AG04449 (cell line): ENCODE measurements at regions not wholly inside any gene's neighbourhood (a gene's known extent, or its start where the extent isn't known, plus 50 kb on each side); places are given as distances from the start of the nearest gene placed in this dataset.

Experiments used
- CTCF ChIA-PET: fragments of 350-600 bp; formaldehyde crosslinking; extraction: SDS; loops from one replicate; lab custom pipeline; 2021; ENCODE audit warnings: antibody characterized with exemption; lab: Yijun Ruan, JAX
- POLR2A ChIA-PET: fragments of 400-600, 350-600 bp; formaldehyde crosslinking; extraction: SDS; loops from one replicate; lab custom pipeline; 2020; ENCODE audit warnings: antibody characterized with exemption, inconsistent platforms; lab: Yijun Ruan, JAX
- DNase-seq: peaks from one replicate; pipeline ENCODE4 v3.0.0-alpha.2; 2010; ENCODE audit warnings: low read depth, low spot score
- H3K4me3 ChIP-seq: 2 replicates; pipeline ENCODE4 v1.5.1; 2011; ENCODE audit warnings: low read depth, mild to moderate bottlenecking, control low read depth, low read length
- TF ChIP-seq, protein P1 (sequence below): IDR thresholded peaks from one replicate; pipeline ENCODE4 v1.5.1; 2011; ENCODE audit warnings: mild to moderate bottlenecking, moderate library complexity, low read length, control low read depth, inconsistent platforms; ENCODE audit not compliant: insufficient read depth; ENCODE audit errors: missing control alignments

DNA sequence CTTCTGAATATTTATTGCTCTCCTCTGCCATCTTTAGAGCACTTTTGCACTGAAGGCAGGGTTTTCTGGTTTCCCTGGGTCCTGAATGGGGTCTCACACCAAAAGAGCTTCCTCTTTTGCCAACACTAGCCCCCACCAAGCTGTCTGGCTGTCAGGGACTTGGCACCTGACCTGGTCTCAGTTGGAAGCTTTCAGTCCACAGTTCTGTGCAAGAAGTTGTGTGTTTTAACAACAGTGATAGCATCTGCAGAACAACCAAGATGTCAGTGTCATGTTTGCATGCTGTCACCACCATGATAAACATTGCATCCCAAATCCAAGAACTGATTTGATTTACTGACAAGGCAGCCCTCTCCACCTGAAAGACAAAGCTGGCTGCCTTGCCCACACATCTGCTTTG, 448.5 kb upstream of the CCL2 start:
- TF ChIP-seq, protein P1, sequence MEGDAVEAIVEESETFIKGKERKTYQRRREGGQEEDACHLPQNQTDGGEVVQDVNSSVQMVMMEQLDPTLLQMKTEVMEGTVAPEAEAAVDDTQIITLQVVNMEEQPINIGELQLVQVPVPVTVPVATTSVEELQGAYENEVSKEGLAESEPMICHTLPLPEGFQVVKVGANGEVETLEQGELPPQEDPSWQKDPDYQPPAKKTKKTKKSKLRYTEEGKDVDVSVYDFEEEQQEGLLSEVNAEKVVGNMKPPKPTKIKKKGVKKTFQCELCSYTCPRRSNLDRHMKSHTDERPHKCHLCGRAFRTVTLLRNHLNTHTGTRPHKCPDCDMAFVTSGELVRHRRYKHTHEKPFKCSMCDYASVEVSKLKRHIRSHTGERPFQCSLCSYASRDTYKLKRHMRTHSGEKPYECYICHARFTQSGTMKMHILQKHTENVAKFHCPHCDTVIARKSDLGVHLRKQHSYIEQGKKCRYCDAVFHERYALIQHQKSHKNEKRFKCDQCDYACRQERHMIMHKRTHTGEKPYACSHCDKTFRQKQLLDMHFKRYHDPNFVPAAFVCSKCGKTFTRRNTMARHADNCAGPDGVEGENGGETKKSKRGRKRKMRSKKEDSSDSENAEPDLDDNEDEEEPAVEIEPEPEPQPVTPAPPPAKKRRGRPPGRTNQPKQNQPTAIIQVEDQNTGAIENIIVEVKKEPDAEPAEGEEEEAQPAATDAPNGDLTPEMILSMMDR: no peak
- ChIA-PET CTCF (no interaction called here), POLR2A (no interaction called here)
- DNase-seq: no peak
- H3K4me3 ChIP-seq: no peak overlapping the region

DNA sequence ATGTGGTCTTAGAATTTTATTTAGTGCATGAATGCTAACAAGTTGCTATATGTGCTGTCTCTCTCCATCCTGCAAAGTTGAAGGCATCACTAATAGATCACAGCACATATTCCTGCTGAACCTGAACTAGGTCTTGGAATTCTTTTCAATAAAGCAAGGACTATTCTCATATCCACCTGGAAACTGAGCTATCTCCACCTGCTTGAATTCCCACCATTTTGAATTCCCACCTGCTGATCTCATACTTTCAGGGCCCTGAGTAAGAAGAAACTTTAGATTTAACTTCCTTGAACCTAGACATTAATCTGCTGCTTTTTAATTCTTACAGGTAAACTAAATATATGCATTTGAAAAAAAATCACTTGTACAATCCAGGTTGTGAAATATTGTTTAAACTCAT, 445.3 kb upstream of the CCL2 start:
- no peak overlapping the region for H3K4me3 ChIP-seq
- ChIA-PET POLR2A (no interaction called here), CTCF (no interaction called here)
- TF ChIP-seq, protein P1: no peak
- DNase-seq: no peak

DNA sequence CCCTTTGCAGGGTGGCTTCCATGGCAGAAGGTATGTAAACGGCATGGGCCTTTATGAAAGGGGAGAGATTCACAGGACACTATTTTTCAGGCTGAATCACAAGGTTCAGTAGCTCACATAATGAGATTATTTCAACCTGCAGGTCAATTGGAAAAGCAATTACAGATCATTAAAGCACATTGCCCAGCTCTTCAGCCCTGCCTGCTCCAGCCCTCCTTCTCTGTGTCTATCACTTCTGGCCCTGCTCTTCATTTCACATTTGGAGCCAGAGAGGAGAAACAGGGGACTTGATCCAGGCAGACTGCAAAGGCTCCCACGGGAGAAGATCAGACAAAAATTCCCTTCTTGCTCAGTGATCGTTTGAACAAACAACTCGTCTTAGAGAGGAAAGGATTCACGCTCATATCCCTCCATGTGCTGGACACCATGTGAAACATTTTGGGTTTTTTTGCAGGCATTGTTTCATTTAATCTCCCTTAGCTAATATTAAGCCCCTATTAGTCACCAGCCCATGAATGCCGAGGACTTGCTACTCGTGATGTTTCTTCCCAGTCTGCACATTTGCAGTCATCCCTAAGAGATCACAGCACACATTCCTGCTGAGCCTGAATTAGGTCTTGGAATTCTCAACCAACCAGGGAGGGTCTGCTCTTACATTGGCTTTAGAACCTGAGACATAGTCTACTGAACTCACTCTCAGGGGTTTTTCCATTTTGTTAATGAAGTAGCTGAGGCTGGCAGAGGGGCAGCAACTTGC, 443.9 kb upstream of the CCL2 start:
- CTCF ChIA-PET: interaction anchor here (2.6 kb wide), 1 partner anchor 32 kb away, joined by 8 read pairs; no protein-coding TSS in a partner anchor
- TF ChIP-seq, protein P1: no peak

GRCh38 chr17:33811984-33812577, 443.0 kb upstream of the CCL2 start:
- TF ChIP-seq, protein P1: no peak
- DNase-seq: no peak
- ChIA-PET CTCF (interaction anchor here (2.6 kb wide), 1 partner anchor 33 kb away, joined by 8 read pairs; no protein-coding TSS in a partner anchor), POLR2A (no interaction called here)
- H3K4me3 ChIP-seq: no peak overlapping the region

More for the DNA sequence above, 443.9 kb upstream of the CCL2 start:
- POLR2A ChIA-PET: no interaction called here
- no peak overlapping the region for H3K4me3 ChIP-seq
- no peak for DNase-seq

GRCh38 chr17:33814852-33815251, 440.2 kb upstream of the CCL2 start:
- no peak overlapping the region for H3K4me3 ChIP-seq
- TF ChIP-seq, protein P1: no peak
- ChIA-PET CTCF (no interaction called here), POLR2A (no interaction called here)
- DNase-seq: no peak

DNA sequence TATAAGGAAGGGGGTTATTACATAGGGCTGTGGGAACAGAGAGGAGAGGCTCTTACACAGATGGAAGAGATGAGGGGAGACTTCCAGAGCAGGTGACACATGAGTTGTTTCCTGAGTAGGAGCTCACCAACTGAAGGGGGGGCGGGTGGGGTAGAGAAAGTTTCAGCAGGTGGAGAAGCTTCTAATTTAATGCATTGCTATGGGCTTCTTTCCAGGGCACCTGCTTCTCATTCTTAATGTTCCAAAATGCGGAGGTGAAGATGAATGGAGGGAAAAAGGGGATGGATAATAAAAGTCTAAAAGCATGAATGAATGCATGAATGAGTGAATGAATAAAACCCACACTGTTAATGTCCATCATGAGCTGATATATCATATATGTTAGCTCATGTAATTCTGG, 439.0 kb upstream of the CCL2 start:
- ChIA-PET POLR2A (no interaction called here), CTCF (no interaction called here)
- H3K4me3 ChIP-seq: no peak overlapping the region
- DNase-seq: no peak
- TF ChIP-seq, protein P1: no peak
